Mesothelial cell of epicardium (in vitro differentiated cells): ENCODE measurements at regions not wholly inside any gene's neighbourhood (a gene's known extent, or its start where the extent isn't known, plus 50 kb on each side); places are given as distances from the start of the nearest gene placed in this dataset.

Experiments
- DNase-seq, 2 experiments: peaks; one replicate each; pipeline ENCODE4 v3.0.0; 2021; ENCODE audit warnings: low spot score in 2 of 2; ENCODE audit not compliant: unreplicated experiment in 2 of 2
- H3K27ac Mint-ChIP-seq: 2 replicates; pipeline ENCODE4 v1.8.0; 2021; ENCODE audit warnings: mixed read lengths
- H3K27me3 Mint-ChIP-seq: 2 replicates; pipeline ENCODE4 v1.8.0; 2021; ENCODE audit warnings: low read depth, mixed read lengths
- H3K36me3 Mint-ChIP-seq: 2 replicates; pipeline ENCODE4 v1.8.0; 2021; ENCODE audit warnings: mixed read lengths
- H3K4me1 Mint-ChIP-seq: 2 replicates; pipeline ENCODE4 v1.8.0; 2021; ENCODE audit warnings: mixed read lengths
- H3K4me3 Mint-ChIP-seq: 2 replicates; pipeline ENCODE4 v1.8.0; 2021; ENCODE audit warnings: mild to moderate bottlenecking, moderate library complexity, mixed read lengths
- H3K9me3 Mint-ChIP-seq: 2 replicates; pipeline ENCODE4 v1.8.0; 2021; ENCODE audit warnings: mixed read lengths
- CTCF ChIP-seq: fragments of 200-600 bp; sonication (generic); IDR thresholded peaks from one replicate; pipeline ENCODE4 v1.5.0; 2021; ENCODE audit warnings: antibody characterized with exemption; ENCODE audit not compliant: unreplicated experiment

DNA sequence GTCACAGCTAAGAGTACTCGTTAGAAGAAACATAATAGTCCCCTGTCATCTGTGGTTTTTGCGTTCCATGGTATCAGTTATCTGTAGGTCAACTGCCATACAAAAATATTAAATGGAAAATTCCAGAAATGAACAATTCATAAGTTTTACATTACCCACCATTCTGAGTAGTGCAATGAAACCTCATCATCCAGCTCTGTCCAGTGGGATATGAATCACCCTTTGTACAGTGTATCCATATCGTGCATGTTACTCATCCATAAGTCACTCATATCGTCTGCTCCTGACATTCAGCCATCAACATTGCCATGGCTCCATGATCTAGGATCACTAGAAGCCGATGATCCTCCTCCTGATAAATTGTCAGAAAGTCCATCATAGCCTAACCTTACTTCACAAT is 174.9 kb upstream of the C11orf87 start:
- DNase-seq: no peak
- H3K4me1 Mint-ChIP-seq: no peaks in the 10 kb centered on the region
- TF ChIP-seq CTCF: no peak
- peaks cover 10% of the 10 kb centered on the region for H3K27me3 Mint-ChIP-seq
- H3K4me3 Mint-ChIP-seq: no peak overlapping the region
- no peaks in the 10 kb centered on the region for H3K9me3 Mint-ChIP-seq
- H3K36me3 Mint-ChIP-seq: no peaks in the 10 kb centered on the region
- no peak overlapping the region for H3K27ac Mint-ChIP-seq

DNA sequence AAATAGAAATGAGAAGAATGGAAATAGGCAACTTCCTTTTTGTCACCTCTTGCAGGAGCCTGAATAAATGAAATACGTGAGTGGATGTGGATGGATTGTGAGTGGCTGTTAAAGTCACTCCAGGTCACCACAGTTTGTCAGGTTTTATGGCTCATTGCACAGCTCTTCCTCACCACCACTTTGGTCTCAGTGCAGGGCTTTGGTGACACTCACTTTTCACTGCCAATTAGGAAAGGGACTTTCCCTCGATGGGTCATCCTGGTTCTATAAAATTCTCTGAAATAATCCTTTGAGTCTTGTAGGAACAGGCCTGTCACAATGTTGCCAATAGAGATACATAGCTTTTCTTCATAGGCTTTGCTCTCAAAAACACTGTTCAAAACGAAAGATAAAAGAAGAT is 172.4 kb upstream of the C11orf87 start:
- TF ChIP-seq CTCF: no peak
- peaks cover 7% of the 10 kb centered on the region for H3K27me3 Mint-ChIP-seq
- H3K4me1 Mint-ChIP-seq: no peaks in the 10 kb centered on the region
- no peak overlapping the region for H3K4me3 Mint-ChIP-seq
- no peak overlapping the region for H3K27ac Mint-ChIP-seq
- no peak for DNase-seq
- H3K36me3 Mint-ChIP-seq: no peaks in the 10 kb centered on the region
- H3K9me3 Mint-ChIP-seq: peaks cover 9% of the 10 kb centered on the region

- peaks cover 9% of the 10 kb centered on the region for H3K9me3 Mint-ChIP-seq
- no peak overlapping the region for H3K4me3 Mint-ChIP-seq
- H3K4me1 Mint-ChIP-seq: no peaks in the 10 kb centered on the region
- H3K36me3 Mint-ChIP-seq: no peaks in the 10 kb centered on the region
- no peak overlapping the region for H3K27ac Mint-ChIP-seq
- DNase-seq: no peak
- no peak for TF ChIP-seq CTCF
- H3K27me3 Mint-ChIP-seq: peaks cover 4% of the 10 kb centered on the region
These were observed 170.8 kb upstream of the C11orf87 start for GRCh38 chr11:109251230-109251629.

GRCh38 chr11:109264128-109264527 is 157.9 kb upstream of the C11orf87 start:
- Mint-ChIP-seq H3K27ac (no peak overlapping the region), H3K4me3 (no peak overlapping the region), H3K36me3 (peaks cover 6% of the 10 kb centered on the region), H3K9me3 (peaks cover 46% of the 10 kb centered on the region), H3K4me1 (no peaks in the 10 kb centered on the region), H3K27me3 (no peaks in the 10 kb centered on the region)
- no peak for DNase-seq
- TF ChIP-seq CTCF: no peak

DNA sequence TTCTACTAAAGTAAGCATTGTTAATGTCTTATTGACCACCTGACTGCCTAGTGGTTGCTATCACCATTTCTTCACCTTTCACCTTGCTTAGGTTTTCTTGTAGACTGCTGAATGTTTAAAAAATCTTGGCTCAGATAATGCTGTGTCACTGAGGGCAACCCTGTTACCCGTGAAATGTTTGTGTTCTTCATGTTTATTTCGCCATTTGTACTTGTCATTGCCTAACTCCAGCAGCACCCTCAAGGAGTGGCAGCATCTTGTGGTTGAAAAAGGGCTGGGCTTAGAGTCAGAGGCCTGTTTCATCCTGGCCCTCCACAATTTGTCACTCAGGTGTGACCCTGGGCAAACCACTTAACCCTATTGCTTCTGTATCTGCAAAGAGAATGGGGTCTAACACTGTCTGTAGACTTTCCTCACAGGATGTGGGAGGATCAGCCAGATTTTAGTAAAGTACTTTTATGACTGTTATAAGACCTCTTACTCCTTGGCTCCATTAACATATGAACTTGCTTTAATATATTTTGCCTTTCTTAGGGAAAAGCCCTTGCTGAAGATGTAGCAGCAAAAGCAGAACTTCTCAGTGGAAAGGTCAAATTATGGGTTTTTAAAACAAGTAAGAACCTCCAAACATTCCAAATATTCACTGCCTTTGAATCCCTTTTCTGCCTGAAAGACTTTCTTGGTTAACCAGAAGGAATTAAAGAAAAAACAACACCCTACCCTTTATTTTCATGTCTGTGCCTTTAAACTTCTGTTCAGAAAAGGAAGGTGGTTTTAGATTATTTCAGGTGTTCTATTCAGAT is 154.5 kb upstream of the C11orf87 start:
- Mint-ChIP-seq H3K27me3 (no peaks in the 10 kb centered on the region), H3K36me3 (peaks cover 6% of the 10 kb centered on the region), H3K4me1 (no peaks in the 10 kb centered on the region), H3K9me3 (peaks cover 41% of the 10 kb centered on the region), H3K27ac (no peak overlapping the region), H3K4me3 (no peak overlapping the region)
- no peak for TF ChIP-seq CTCF
- DNase-seq: no peak
